ENCODE measurements at regions not wholly inside any gene's neighbourhood (a gene's known extent, or its start where the extent isn't known, plus 50 kb on each side); places are given as distances from the start of the nearest gene placed in this dataset.

- TF ChIP-seq CTCF (conservative IDR thresholded peaks at IDR 0.05) (no peak), EZH2 (IDR thresholded peaks at IDR 0.05; ENCODE audit: low read depth) (no peak)
These were observed 470.7 kb upstream of the KLF6 start for GRCh38 chr10:4255751-4256150.
